ACHN (cell line): ENCODE measurements at regions not wholly inside any gene's neighbourhood (a gene's known extent, or its start where the extent isn't known, plus 50 kb on each side); places are given as distances from the start of the nearest gene placed in this dataset.
"Not testable (repeated sequence)": the region's sequence is repeated elsewhere in the genome, so short reads cannot be mapped to it uniquely, and the experiment has no call there.

ENCODE experiments used
- DNase-seq: peaks from one replicate; pipeline ENCODE4 v3.0.0-alpha.2; 2015
- in situ Hi-C: cut with HindIII; loops from 2 replicates; pipeline ENCODE4 v1.10.0; 2017; ENCODE audit warnings: low sequenced_read_pairs, low pct_ligation_motif_present, low pct_unique_long_range_greater_than_20kb

GRCh38 chr9:73095425-73095824, 56.2 kb upstream of the ANXA1 start:
- in situ Hi-C loops: loop anchor here (25.0 kb wide), 1 partner anchor 233 kb away; no protein-coding TSS in a partner anchor
- DNase-seq: no peak

GRCh38 chr9:73093740-73094379, 57.8 kb upstream of the ANXA1 start:
- in situ Hi-C loops: loop anchor here (25.0 kb wide), 1 partner anchor 232 kb away; no protein-coding TSS in a partner anchor
- peak; percentile 41 for DNase-seq

- DNase-seq: no peak
- in situ Hi-C loops: loop anchor here (25.0 kb wide), 1 partner anchor 231 kb away; no protein-coding TSS in a partner anchor
Measured at GRCh38 chr9:73093016-73093739, 58.5 kb upstream of the ANXA1 start.

- in situ Hi-C loops: loop anchor here (25.0 kb wide), 1 partner anchor 230 kb away; no protein-coding TSS in a partner anchor
Measured at GRCh38 chr9:73091909-73092308, 59.8 kb upstream of the ANXA1 start.

GRCh38 chr9:73090214-73090613, 61.5 kb upstream of the ANXA1 start:
- in situ Hi-C loops: loop anchor here (25.0 kb wide), 1 partner anchor 228 kb away; no protein-coding TSS in a partner anchor

More at GRCh38 chr9:73091909-73092308, 59.8 kb upstream of the ANXA1 start:
- DNase-seq: no peak

GRCh38 chr9:73089304-73089985, 62.2 kb upstream of the ANXA1 start:
- DNase-seq: no peak
- in situ Hi-C loops: loop anchor here (25.0 kb wide), 1 partner anchor 227 kb away; no protein-coding TSS in a partner anchor

More at GRCh38 chr9:73090214-73090613, 61.5 kb upstream of the ANXA1 start:
- DNase-seq: no peak

GRCh38 chr9:73087876-73088275, 63.8 kb upstream of the ANXA1 start:
- DNase-seq: not testable (repeated sequence)
- in situ Hi-C loops: loop anchor here (25.0 kb wide), 1 partner anchor 226 kb away; no protein-coding TSS in a partner anchor

- in situ Hi-C loops: loop anchor here (25.0 kb wide), 1 partner anchor 221 kb away; no protein-coding TSS in a partner anchor
- DNase-seq: no peak
Measured at GRCh38 chr9:73083519-73083918, 68.1 kb upstream of the ANXA1 start.

GRCh38 chr9:73081979-73082657, 69.5 kb upstream of the ANXA1 start:
- in situ Hi-C loops: loop anchor here (25.0 kb wide), 1 partner anchor 220 kb away; no protein-coding TSS in a partner anchor
- peak; percentile 53 for DNase-seq

GRCh38 chr9:73080110-73080694, 71.5 kb upstream of the ANXA1 start:
- in situ Hi-C loops: loop anchor here (25.0 kb wide), 1 partner anchor 218 kb away; no protein-coding TSS in a partner anchor
- DNase-seq: no peak

GRCh38 chr9:73079326-73079725, 72.3 kb upstream of the ANXA1 start:
- in situ Hi-C loops: loop anchor here (25.0 kb wide), 1 partner anchor 217 kb away; no protein-coding TSS in a partner anchor
- no peak for DNase-seq

- no peak for DNase-seq
- in situ Hi-C loops: loop anchor here (25.0 kb wide), 1 partner anchor 215 kb away; no protein-coding TSS in a partner anchor
Measured at GRCh38 chr9:73077625-73078030, 74.0 kb upstream of the ANXA1 start.

- DNase-seq: no peak
- in situ Hi-C loops: loop anchor here (25.0 kb wide), 1 partner anchor 215 kb away; no protein-coding TSS in a partner anchor
Measured at GRCh38 chr9:73076970-73077369, 74.7 kb upstream of the ANXA1 start.

GRCh38 chr9:73074176-73074708, 77.4 kb upstream of the ANXA1 start:
- DNase-seq: no peak
- in situ Hi-C loops: no loop called here

- in situ Hi-C loops: no loop called here
- DNase-seq: no peak
Measured at GRCh38 chr9:73073337-73074175, 78.1 kb upstream of the ANXA1 start.

GRCh38 chr9:73067074-73067473, 84.6 kb upstream of the ANXA1 start:
- in situ Hi-C loops: no loop called here
- DNase-seq: no peak

- in situ Hi-C loops: no loop called here
Measured at GRCh38 chr9:73065439-73065838, 86.2 kb upstream of the ANXA1 start.

More at GRCh38 chr9:73065439-73065838, 86.2 kb upstream of the ANXA1 start:
- DNase-seq: no peak
